ENCODE measurements at regions not wholly inside any gene's neighbourhood (a gene's known extent, or its start where the extent isn't known, plus 50 kb on each side); places are given as distances from the start of the nearest gene placed in this dataset.

DNA sequence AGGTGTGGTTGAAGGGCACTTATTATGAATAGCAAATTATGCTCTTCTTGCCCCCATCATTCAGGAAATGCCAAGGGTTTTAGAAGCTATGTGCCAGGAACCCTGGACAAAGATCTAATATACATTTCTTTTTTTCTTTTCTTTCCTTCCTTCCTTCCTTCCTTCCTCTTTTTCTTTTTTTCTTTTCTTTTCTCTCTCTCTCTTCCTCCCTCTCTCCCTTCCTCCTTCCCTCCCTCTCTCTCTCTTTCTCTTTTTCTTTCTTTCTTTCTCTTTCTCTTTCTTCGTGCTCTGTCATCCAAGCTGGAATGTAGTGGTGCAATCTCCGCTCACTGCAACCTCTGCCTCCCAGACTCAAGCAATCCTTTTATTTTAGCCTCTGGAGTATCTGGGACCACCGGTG is 66.1 kb upstream of the CSRP2 start:
- Histone ChIP-seq H3K36me3 (ENCODE audit: control insufficient read depth in 2 of 2, extremely low read depth in 1 of 2, insufficient read depth in 2 of 2, low read length in 2 of 2) (no peaks in the 10 kb centered on the region), H3K9ac (replicated peaks; ENCODE audit: extremely low read depth, insufficient read depth, low read length) (no peak overlapping the region), H3K4me2 (ENCODE audit: insufficient read depth, low read length) (no peak overlapping the region), H3K79me2 (ENCODE audit: control insufficient read depth, insufficient read depth, low read length) (no peaks in the 10 kb centered on the region), H4K20me1 (replicated peaks; ENCODE audit: control insufficient read depth, extremely low read depth, insufficient read depth, low read length) (no peaks in the 10 kb centered on the region), H3K27ac (ENCODE audit: insufficient read depth, low read depth, low read length) (no peak overlapping the region), H3K27me3 (ENCODE audit: control insufficient read depth in 2 of 2, insufficient read depth in 2 of 2, low read length in 2 of 2) (peaks cover 2 to 3% of the 10 kb centered on the region in 2 experiments), H2AFZ (ENCODE audit: low read depth, low read length) (no peak overlapping the region), H3K9me1 (replicated peaks; ENCODE audit: control insufficient read depth, extremely low read depth, insufficient read depth, low read length) (no peaks in the 10 kb centered on the region), H3K4me1 (ENCODE audit: control insufficient read depth, extremely low read depth, insufficient read depth, low read length) (no peaks in the 10 kb centered on the region), H3K9me3 (replicated peaks; ENCODE audit: control insufficient read depth, insufficient read depth, low read length) (no peaks in the 10 kb centered on the region), H3K4me3 (replicated peaks in 1 of 3; ENCODE audit: insufficient read depth in 1 of 3, low read depth in 1 of 3, low read length in 3 of 3) (no peak overlapping the region)
- no peak for DNase-seq (ENCODE audit: low read depth, low spot score)
- TF ChIP-seq POLR2AphosphoS5 (IDR thresholded peaks at IDR 0.05; ENCODE audit: insufficient read depth, low read depth, low read length) (no peak), FOS (IDR thresholded peaks at IDR 0.05; ENCODE audit: borderline replicate concordance, insufficient read depth, low read length) (no peak), MYC (IDR thresholded peaks at IDR 0.05; ENCODE audit: low read depth, low read length) (no peak), EZH2 (IDR thresholded peaks at IDR 0.05; ENCODE audit: borderline replicate concordance, low read depth, low read length, severe bottlenecking) (no peak)
- no peak for FAIRE-seq
- no TSS peak for BruUV-seq (replicated peaks)
- ChIA-PET CTCF (no interaction called here), POLR2A (interaction anchor here (0.7 kb wide), 1 partner anchor 29 kb away, joined by 5 read pairs; no protein-coding TSS in a partner anchor)
- dilution Hi-C loops (cut with MboI; ENCODE audit: extremely low pct_ligation_motif_present, low sequenced_read_pairs) (no loop called here), intact Hi-C loops (cut with micrococcal nuclease) (no loop called here)

DNA sequence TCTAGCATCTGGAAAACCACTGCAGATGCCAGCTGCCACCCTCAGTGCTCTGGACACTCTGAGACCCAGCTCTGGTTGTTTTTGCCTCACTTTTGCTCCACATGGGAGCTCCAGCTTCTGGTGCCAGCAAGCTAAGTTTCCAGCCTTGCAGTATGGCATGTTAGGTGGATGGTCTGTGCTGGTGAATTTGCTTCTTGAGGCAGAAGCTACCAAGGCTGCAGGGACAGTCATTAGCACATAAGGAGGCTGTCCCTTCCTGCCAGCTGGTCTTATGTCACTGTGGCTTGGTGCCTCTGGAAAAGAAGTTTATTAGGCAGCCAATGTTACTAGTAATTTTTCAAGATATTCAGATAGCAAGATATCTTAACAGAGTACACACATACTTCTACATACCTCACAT is 64.2 kb upstream of the CSRP2 start:
- Histone ChIP-seq H3K36me3 (ENCODE audit: control insufficient read depth in 2 of 2, extremely low read depth in 1 of 2, insufficient read depth in 2 of 2, low read length in 2 of 2) (no peaks in the 10 kb centered on the region), H2AFZ (ENCODE audit: low read depth, low read length) (no peak overlapping the region), H3K4me1 (ENCODE audit: control insufficient read depth, extremely low read depth, insufficient read depth, low read length) (no peaks in the 10 kb centered on the region), H3K4me3 (replicated peaks in 1 of 3; ENCODE audit: insufficient read depth in 1 of 3, low read depth in 1 of 3, low read length in 3 of 3) (no peak overlapping the region), H3K9me1 (replicated peaks; ENCODE audit: control insufficient read depth, extremely low read depth, insufficient read depth, low read length) (no peaks in the 10 kb centered on the region), H3K27ac (ENCODE audit: insufficient read depth, low read depth, low read length) (no peak overlapping the region), H3K9me3 (replicated peaks; ENCODE audit: control insufficient read depth, insufficient read depth, low read length) (no peaks in the 10 kb centered on the region), H3K27me3 (ENCODE audit: control insufficient read depth in 2 of 2, insufficient read depth in 2 of 2, low read length in 2 of 2) (peaks cover 0 to 1% of the 10 kb centered on the region in 2 experiments), H3K4me2 (ENCODE audit: insufficient read depth, low read length) (no peak overlapping the region), H3K9ac (replicated peaks; ENCODE audit: extremely low read depth, insufficient read depth, low read length) (no peak overlapping the region), H3K79me2 (ENCODE audit: control insufficient read depth, insufficient read depth, low read length) (no peaks in the 10 kb centered on the region), H4K20me1 (replicated peaks; ENCODE audit: control insufficient read depth, extremely low read depth, insufficient read depth, low read length) (no peaks in the 10 kb centered on the region)
- no peak for DNase-seq (ENCODE audit: low read depth, low spot score)
- TF ChIP-seq JUN (IDR thresholded peaks at IDR 0.05; ENCODE audit: borderline replicate concordance, insufficient read depth, insufficient read length, low read depth), result no peak
- no peak for TF ChIP-seq GATA2 (IDR thresholded peaks at IDR 0.05; ENCODE audit: insufficient read depth, insufficient read length, low read depth, low read length)
- TF ChIP-seq MYC (IDR thresholded peaks at IDR 0.05; ENCODE audit: low read depth, low read length), result no peak
- TF ChIP-seq FOS (IDR thresholded peaks at IDR 0.05; ENCODE audit: borderline replicate concordance, insufficient read depth, low read length), result no peak
- no peak for TF ChIP-seq EZH2 (IDR thresholded peaks at IDR 0.05; ENCODE audit: borderline replicate concordance, low read depth, low read length, severe bottlenecking)
- TF ChIP-seq, protein P1, sequence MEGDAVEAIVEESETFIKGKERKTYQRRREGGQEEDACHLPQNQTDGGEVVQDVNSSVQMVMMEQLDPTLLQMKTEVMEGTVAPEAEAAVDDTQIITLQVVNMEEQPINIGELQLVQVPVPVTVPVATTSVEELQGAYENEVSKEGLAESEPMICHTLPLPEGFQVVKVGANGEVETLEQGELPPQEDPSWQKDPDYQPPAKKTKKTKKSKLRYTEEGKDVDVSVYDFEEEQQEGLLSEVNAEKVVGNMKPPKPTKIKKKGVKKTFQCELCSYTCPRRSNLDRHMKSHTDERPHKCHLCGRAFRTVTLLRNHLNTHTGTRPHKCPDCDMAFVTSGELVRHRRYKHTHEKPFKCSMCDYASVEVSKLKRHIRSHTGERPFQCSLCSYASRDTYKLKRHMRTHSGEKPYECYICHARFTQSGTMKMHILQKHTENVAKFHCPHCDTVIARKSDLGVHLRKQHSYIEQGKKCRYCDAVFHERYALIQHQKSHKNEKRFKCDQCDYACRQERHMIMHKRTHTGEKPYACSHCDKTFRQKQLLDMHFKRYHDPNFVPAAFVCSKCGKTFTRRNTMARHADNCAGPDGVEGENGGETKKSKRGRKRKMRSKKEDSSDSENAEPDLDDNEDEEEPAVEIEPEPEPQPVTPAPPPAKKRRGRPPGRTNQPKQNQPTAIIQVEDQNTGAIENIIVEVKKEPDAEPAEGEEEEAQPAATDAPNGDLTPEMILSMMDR (IDR thresholded peaks at IDR 0.05; ENCODE audit: extremely low read depth in 1 of 2, insufficient read depth in 1 of 2, low read depth in 1 of 2, low read length in 2 of 2), result no peak
- TF ChIP-seq POLR2A (IDR thresholded peaks at IDR 0.05; ENCODE audit: low read depth, low read length), result no peak
- TF ChIP-seq POLR2AphosphoS5 (IDR thresholded peaks at IDR 0.05; ENCODE audit: insufficient read depth, low read depth, low read length), result no peak
- TF ChIP-seq, protein P2, sequence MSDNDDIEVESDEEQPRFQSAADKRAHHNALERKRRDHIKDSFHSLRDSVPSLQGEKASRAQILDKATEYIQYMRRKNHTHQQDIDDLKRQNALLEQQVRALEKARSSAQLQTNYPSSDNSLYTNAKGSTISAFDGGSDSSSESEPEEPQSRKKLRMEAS (IDR thresholded peaks at IDR 0.05; ENCODE audit: insufficient read depth, insufficient read length), result no peak
- CTCF ChIA-PET, result interaction anchor here (1.5 kb wide), 1 partner anchor 68 kb away, joined by 3 read pairs; no protein-coding TSS in a partner anchor
- POLR2A ChIA-PET, result no interaction called here
- no peak for FAIRE-seq
- intact Hi-C loops (cut with micrococcal nuclease), result no loop called here
- dilution Hi-C loops (cut with MboI; ENCODE audit: extremely low pct_ligation_motif_present, low sequenced_read_pairs), result no loop called here
- no TSS peak for BruUV-seq (replicated peaks)
